Endometrial microvascular endothelial cells (primary cell): ENCODE measurements at regions not wholly inside any gene's neighbourhood (a gene's known extent, or its start where the extent isn't known, plus 50 kb on each side); places are given as distances from the start of the nearest gene placed in this dataset.

ENCODE experiments used
- in situ Hi-C: cut with HindIII; loops from 2 replicates; pipeline ENCODE4 v1.10.0; 2017; ENCODE audit warnings: low sequenced_read_pairs, low pct_unique_long_range_greater_than_20kb; ENCODE audit errors: inconsistent ontology term

DNA sequence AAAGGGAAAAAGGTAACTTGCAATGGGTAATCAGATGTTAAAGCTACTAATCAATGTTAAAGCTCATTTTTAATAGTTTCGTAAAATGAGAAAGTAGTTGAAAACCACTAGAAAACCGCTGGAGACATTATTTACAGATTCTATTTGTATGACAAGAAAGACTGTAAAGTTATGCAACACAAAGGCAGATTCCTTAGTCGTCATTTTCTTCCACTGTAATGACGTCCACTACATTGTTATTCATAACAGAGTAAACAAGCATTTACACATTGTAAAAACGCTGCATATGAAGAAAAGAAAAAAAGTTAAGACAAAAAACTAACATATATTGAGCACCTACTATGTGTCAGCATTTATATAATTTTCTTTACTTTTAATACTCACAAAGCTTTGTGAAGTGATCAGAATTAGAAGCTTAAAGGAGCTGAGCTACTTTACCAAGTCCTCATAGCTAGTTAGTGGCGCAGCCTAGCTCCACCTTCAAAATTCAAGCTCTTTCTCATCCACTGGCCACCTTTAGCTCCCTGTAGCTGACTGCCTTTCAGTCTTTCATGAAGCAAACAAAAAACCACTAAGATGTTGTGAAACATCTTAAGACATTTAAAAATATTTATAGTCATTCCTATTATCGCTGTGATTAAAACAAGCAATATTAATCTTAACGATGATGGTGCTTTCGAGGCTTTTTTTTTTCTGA, 100.1 kb upstream of the CDIN1 start:
- in situ Hi-C loops, result no loop called here

GRCh38 chr15:36481156-36481555, 98.3 kb upstream of the CDIN1 start:
- in situ Hi-C loops, result no loop called here

- in situ Hi-C loops, result no loop called here
Measured at GRCh38 chr15:36483409-36483808, 96.0 kb upstream of the CDIN1 start.

GRCh38 chr15:36484038-36484778, 95.2 kb upstream of the CDIN1 start:
- in situ Hi-C loops, result no loop called here

DNA sequence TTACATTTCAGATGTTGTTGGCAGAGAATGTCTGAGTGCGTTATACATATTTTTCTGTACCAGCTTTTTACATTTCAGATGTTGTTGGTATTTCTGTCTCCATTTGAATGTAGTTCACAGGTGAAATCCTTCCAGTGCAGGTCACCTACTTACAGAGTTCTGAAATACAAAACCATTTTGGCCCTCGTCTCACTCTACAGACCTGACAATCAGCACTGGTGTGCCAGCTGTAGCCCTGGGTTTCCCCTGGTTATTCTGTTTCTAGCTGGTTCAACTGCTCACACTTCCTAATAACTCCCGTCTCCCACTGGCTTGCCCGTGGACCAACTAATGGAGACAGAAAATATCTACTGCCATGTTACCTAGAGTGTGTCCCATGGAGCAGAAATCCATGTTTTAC, 87.5 kb upstream of the CDIN1 start:
- in situ Hi-C loops, result no loop called here

DNA sequence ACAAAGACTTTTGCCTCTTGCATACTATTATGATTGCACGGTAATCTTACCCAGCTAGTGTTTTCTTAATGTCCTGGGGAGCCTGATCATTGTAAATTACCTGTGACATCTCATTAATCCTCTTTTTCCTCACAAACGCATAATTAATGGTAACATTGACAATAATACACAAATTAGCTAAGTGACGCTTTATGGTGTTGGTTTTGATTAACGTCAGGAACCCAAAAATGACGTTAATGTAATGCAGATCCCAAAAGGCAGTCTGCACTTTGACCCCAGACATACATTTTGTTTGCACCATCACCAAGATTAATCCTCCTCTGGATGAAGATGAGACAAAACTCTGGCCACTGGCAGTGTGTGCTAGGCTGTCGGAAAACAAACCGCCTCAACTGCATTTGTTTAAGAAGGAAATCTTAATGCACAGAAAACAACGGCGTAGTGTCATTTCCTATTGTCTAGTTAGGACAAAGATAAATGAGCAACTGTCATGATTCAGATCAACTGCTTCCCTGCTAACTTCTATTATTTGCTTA, 83.9 kb upstream of the CDIN1 start:
- in situ Hi-C loops, result no loop called here

DNA sequence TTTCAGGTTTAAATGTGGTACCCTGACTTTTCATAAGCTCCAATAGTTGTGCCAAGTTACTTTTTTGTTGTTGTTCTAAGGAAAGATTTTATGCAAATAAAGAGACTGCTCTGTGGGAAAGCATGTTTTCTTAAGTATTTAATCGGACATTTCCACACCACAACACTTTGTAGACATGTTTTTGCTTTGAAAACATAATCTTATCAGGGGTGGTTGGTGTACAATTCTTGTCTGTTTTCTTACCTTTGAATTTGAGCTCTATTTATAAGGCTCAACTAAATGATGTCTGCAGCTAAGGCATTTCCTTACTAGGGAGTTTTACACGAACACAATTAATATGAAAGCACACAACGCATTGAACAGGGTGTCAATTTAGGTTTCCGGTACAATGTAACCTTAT, 81.5 kb upstream of the CDIN1 start:
- in situ Hi-C loops, result no loop called here

- in situ Hi-C loops, result no loop called here
Measured at GRCh38 chr15:36498401-36498800, 81.0 kb upstream of the CDIN1 start.

DNA sequence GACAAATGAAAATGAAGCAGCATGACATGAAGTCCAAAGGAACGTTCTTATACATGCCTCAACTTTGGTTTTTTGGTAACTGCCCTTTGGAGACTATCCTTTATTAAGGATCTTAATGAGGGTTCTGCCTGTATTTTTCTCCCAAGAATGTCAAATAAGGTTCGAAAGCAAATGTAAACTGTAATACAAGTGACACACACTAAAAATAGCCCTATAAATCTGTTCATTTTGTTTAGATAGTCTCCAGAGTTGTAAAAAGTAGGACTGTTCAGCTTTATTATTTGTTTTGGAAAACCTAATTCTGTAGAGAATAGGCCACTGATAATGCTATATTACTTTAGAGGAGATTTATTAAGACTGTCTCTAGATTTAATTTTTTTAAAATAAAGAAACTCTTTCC, 80.5 kb upstream of the CDIN1 start:
- in situ Hi-C loops, result no loop called here

DNA sequence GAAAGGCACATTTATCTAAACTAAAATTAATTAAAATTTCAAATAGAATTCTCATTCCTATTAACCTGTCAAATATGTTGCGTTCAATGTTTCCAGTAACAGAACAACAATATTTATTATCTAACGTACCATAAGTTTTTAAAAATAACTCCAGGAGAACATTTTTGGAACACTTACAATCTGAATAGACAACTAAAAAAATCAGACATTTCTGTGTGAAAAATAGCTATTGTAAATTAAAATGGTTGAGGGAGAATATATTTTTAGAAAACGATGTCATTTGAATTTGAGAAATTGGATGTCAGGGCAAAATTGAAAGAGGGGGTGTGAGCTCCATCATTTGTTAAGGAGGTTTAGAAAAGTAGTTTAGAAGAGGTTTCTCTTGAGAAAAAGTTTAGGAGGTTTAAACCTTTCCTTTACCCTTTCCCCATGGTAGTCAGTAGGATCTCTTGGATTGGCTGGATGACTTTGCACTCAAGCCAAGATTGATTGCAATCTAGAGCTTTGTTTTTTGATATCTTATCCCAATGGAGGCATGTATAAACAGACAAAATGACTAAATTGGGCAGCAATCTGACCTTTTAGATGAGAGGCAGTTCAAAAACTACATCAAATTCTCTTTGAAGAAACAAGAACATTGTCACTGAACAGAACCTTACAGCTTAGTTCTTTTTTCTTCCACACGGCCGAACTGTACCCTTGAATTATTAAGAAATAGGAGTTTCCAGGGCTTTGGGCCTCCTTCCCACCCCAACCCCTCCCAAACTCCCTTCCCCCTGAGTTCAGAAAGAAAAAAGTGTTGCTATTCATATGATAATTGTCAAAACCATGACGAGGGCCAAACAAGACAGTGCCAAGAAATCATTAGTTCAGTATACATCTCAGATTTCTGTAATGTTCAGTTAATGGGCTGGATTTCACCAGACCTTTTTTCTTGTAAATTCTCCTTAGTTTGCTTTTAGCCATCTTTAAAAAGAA, 79.7 kb upstream of the CDIN1 start:
- in situ Hi-C loops, result no loop called here

- in situ Hi-C loops, result no loop called here
Measured at GRCh38 chr15:36501063-36501678, 78.3 kb upstream of the CDIN1 start.

- in situ Hi-C loops, result no loop called here
Measured at GRCh38 chr15:36502509-36502908, 76.9 kb upstream of the CDIN1 start.

GRCh38 chr15:36506733-36507356, 72.6 kb upstream of the CDIN1 start:
- in situ Hi-C loops, result no loop called here

GRCh38 chr15:36507458-36507857, 72.0 kb upstream of the CDIN1 start:
- in situ Hi-C loops, result no loop called here

- in situ Hi-C loops, result no loop called here
Measured at GRCh38 chr15:36511594-36511993, 67.8 kb upstream of the CDIN1 start.

GRCh38 chr15:36517758-36518157, 61.7 kb upstream of the CDIN1 start:
- in situ Hi-C loops, result no loop called here

DNA sequence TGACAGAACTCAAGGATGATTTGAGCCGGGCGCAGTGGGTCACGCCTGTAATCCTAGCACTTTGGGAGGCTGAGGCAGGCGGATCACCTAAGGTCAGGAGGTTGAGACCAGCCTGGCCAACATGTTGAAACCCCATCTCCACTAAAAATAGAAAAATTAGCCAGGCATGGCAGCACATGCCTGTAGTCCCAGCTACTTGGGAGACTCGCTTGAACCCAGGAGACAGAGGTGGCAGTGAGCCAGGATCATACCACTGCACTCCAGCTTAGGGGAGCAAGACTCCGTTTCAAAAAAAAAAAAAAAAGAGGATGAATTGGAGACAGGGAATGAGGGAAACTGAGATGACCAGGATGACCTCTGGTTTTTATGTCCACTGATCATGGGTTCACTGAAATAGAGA, 60.4 kb upstream of the CDIN1 start:
- in situ Hi-C loops, result no loop called here

- in situ Hi-C loops, result no loop called here
Measured at GRCh38 chr15:36525430-36525829, 54.0 kb upstream of the CDIN1 start.
